ENCODE measurements at regions not wholly inside any gene's neighbourhood (a gene's known extent, or its start where the extent isn't known, plus 50 kb on each side); places are given as distances from the start of the nearest gene placed in this dataset.

- Mint-ChIP-seq H3K9me3 (peaks cover 2 to 10% (median 6%) of the 10 kb centered on the region in 7 donors), H3K27me3 (ENCODE audit: low read depth in 3 of 3) (peaks cover 1 to 4% (median 2%) of the 10 kb centered on the region in 3 donors), H3K27ac (no peak overlapping the region), H3K4me3 (no peak overlapping the region), H3K4me1 (peaks cover 21% of the 10 kb centered on the region), H3K36me3 (no peaks in the 10 kb centered on the region)
- H3K27ac ChIP-seq (ENCODE audit: low read depth in 1 of 2, low read length in 2 of 2), result no peak overlapping the region
- H3K27me3 ChIP-seq (ENCODE audit: control insufficient read depth in 2 of 2, insufficient read depth in 2 of 2, low read length in 2 of 2), result no peaks in the 10 kb centered on the region
- no peaks in the 10 kb centered on the region for H3K79me2 ChIP-seq (ENCODE audit: insufficient read depth, low read length)
- peak in 2 of 3 donors; percentile 35 to 38 for DNase-seq
- TF ChIP-seq CTCF (IDR thresholded peaks at IDR 0.05), result no peak
- WGBS (ENCODE audit: insufficient coverage), result 86% methylated on average over 3 of the region's 4 CpGs
- no peak overlapping the region for H3K4me3 ChIP-seq (replicated peaks in 1 of 3; ENCODE audit: low read depth in 2 of 3, low read length in 3 of 3)
- H4K20me1 ChIP-seq (ENCODE audit: insufficient read depth, low read length), result no peaks in the 10 kb centered on the region
- H3K9ac ChIP-seq (ENCODE audit: insufficient read depth, low read length, poor library complexity, severe bottlenecking), result no peak overlapping the region
- no peak overlapping the region for H3K4me2 ChIP-seq (replicated peaks; ENCODE audit: extremely low read depth, low read length, poor library complexity, severe bottlenecking)
- intact Hi-C loops (cut with micrococcal nuclease), result no loop called here
- H2AFZ ChIP-seq (ENCODE audit: insufficient read depth, low read depth, low read length, poor library complexity, severe bottlenecking), result no peak overlapping the region
- peaks cover 0 to 5% of the 10 kb centered on the region in 2 donors for H3K9me3 ChIP-seq (replicated peaks in 1 of 2; ENCODE audit: control insufficient read depth in 1 of 2, insufficient read depth in 1 of 2, low read length in 2 of 2)
- H3K4me1 ChIP-seq (ENCODE audit: control insufficient read depth in 1 of 2, insufficient read depth in 2 of 2, low read length in 2 of 2), result peaks cover 10 to 16% of the 10 kb centered on the region in 2 donors
- H3K36me3 ChIP-seq (replicated peaks in 1 of 2; ENCODE audit: control insufficient read depth in 1 of 2, insufficient read depth in 2 of 2, low read length in 2 of 2), result no peaks in the 10 kb centered on the region
Observed at GRCh38 chr9:4435197-4435596, 55.1 kb upstream of the SLC1A1 start.

GRCh38 chr9:4433379-4433778, 56.9 kb upstream of the SLC1A1 start:
- Mint-ChIP-seq H3K9me3 (peaks cover 0 to 3% (median 1%) of the 10 kb centered on the region in 7 donors), H3K27ac (no peak overlapping the region), H3K4me1 (peaks cover 25% of the 10 kb centered on the region), H3K36me3 (no peaks in the 10 kb centered on the region), H3K27me3 (ENCODE audit: low read depth in 3 of 3) (peaks cover 1 to 2% (median 2%) of the 10 kb centered on the region in 3 donors), H3K4me3 (no peak overlapping the region)
- H3K36me3 ChIP-seq (replicated peaks in 1 of 2; ENCODE audit: control insufficient read depth in 1 of 2, insufficient read depth in 2 of 2, low read length in 2 of 2), result no peaks in the 10 kb centered on the region
- no peak overlapping the region for H3K4me2 ChIP-seq (replicated peaks; ENCODE audit: extremely low read depth, low read length, poor library complexity, severe bottlenecking)
- no peak overlapping the region for H3K9ac ChIP-seq (ENCODE audit: insufficient read depth, low read length, poor library complexity, severe bottlenecking)
- WGBS (ENCODE audit: insufficient coverage), result no CpG with 5 or more reads among the region's 4 CpGs
- peaks cover 0 to under 1% of the 10 kb centered on the region in 2 donors for H3K9me3 ChIP-seq (replicated peaks in 1 of 2; ENCODE audit: control insufficient read depth in 1 of 2, insufficient read depth in 1 of 2, low read length in 2 of 2)
- intact Hi-C loops (cut with micrococcal nuclease), result no loop called here
- no peak overlapping the region for H3K27ac ChIP-seq (ENCODE audit: low read depth in 1 of 2, low read length in 2 of 2)
- H3K4me1 ChIP-seq (ENCODE audit: control insufficient read depth in 1 of 2, insufficient read depth in 2 of 2, low read length in 2 of 2), result peaks cover 13 to 19% of the 10 kb centered on the region in 2 donors
- no peak overlapping the region for H3K4me3 ChIP-seq (replicated peaks in 1 of 3; ENCODE audit: low read depth in 2 of 3, low read length in 3 of 3)
- no peaks in the 10 kb centered on the region for H4K20me1 ChIP-seq (ENCODE audit: insufficient read depth, low read length)
- H2AFZ ChIP-seq (ENCODE audit: insufficient read depth, low read depth, low read length, poor library complexity, severe bottlenecking), result no peak overlapping the region
- DNase-seq, result no peak
- H3K27me3 ChIP-seq (ENCODE audit: control insufficient read depth in 2 of 2, insufficient read depth in 2 of 2, low read length in 2 of 2), result no peaks in the 10 kb centered on the region
- no peak for TF ChIP-seq CTCF (IDR thresholded peaks at IDR 0.05)
- H3K79me2 ChIP-seq (ENCODE audit: insufficient read depth, low read length), result no peaks in the 10 kb centered on the region

Data from CD14-positive monocyte (primary cell).